ENCODE measurements at regions not wholly inside any gene's neighbourhood (a gene's known extent, or its start where the extent isn't known, plus 50 kb on each side); places are given as distances from the start of the nearest gene placed in this dataset.

DNA sequence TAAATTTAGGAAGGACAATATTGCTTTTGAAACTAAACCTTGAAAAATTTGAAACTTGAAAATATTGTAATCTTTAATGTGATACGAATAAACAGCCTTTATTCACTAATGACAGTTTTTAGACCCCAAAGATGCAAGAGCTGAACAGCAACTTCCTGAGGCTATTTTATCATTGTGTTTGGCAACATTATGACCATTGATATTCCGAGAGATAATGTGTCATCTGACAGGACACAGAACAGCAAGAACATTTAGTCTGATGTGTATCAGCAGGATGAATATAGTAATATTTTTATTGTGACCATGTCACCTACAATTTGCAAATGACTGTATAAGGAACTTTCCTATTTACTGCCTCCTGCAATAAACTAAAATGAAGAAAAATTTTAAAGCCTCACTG lies 316.0 kb downstream of the ADAM29 start:
- no peak for DNase-seq (ENCODE audit: extremely low read depth, low read depth)

DNA sequence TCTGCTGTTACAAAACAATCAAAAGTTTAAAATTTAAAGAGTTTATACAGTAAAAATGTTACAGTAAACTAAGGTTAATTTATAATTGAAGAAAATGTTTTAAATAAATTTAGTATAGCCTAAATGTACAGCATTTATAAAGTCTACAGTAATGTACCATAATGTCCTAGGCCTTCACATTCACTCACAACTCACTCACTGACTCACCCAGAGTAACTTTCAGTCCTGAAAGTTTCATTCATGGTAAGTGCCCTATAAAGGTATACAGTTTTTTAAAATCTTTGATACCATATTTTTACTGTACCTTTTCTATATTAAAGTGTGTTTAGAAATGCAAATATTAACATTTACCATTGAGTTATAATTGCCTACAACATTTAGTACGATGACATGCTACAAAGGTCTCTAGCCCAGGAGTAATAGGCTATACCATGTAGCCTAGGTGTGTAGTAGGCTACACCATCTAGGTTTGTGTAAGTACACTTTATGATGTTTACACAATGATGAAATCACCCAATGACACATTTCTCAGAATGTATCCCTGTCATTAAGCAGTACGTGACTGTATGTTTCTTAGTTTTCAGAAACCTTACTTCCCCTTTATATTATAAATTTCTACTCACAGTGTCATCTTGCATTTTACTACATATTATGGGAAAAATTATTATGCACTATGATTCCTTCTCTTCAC lies 320.8 kb downstream of the ADAM29 start:
- TF ChIP-seq, protein P1, sequence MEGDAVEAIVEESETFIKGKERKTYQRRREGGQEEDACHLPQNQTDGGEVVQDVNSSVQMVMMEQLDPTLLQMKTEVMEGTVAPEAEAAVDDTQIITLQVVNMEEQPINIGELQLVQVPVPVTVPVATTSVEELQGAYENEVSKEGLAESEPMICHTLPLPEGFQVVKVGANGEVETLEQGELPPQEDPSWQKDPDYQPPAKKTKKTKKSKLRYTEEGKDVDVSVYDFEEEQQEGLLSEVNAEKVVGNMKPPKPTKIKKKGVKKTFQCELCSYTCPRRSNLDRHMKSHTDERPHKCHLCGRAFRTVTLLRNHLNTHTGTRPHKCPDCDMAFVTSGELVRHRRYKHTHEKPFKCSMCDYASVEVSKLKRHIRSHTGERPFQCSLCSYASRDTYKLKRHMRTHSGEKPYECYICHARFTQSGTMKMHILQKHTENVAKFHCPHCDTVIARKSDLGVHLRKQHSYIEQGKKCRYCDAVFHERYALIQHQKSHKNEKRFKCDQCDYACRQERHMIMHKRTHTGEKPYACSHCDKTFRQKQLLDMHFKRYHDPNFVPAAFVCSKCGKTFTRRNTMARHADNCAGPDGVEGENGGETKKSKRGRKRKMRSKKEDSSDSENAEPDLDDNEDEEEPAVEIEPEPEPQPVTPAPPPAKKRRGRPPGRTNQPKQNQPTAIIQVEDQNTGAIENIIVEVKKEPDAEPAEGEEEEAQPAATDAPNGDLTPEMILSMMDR (IDR thresholded peaks at IDR 0.05; ENCODE audit: low read depth, low read length) = no peak
- no peak for DNase-seq (ENCODE audit: extremely low read depth, low read depth)

More for the DNA sequence above, 316.0 kb downstream of the ADAM29 start:
- TF ChIP-seq, protein P1 (IDR thresholded peaks at IDR 0.05; ENCODE audit: low read depth, low read length) = no peak

DNA sequence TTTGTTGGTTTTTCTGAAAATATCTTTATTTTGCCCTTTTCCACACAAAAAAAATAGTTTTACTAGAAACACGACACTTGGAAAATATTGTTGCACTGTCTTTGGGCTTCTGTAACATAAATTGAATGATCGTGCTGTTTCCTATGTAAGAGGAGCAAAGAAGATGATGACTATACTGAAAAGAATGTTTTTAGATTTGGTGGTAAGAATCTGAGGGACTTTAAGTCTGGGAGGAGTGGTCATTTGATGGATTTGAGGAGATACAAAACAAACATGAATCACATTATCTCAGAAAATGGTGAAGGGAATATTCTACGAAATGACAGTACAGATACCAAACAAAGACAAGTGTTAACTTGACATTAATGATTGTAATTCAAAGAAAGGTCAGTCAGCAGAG lies 328.8 kb downstream of the ADAM29 start:
- TF ChIP-seq, protein P1 (IDR thresholded peaks at IDR 0.05; ENCODE audit: low read depth, low read length) = no peak
- no peak for DNase-seq (ENCODE audit: extremely low read depth, low read depth)

DNA sequence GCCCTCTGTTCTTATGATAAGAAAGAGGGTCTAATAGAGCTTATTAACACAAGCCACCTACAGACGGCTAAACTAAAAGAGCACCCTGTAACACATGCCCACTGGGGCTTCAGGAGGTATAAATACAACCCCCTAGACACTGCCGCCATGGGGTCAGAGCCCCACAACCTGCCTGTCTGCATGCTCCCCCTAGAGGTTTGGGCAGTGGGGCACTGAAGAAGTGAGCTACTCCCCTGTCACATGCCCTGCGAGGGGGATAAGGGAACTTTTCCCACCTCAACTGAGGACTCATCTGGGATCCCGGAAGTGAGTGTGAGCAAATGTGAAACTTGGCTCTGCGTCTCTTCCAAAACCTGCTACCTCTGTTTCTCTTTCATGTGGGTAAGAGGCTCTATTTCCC lies 334.5 kb downstream of the ADAM29 start:
- DNase-seq (ENCODE audit: extremely low read depth, low read depth) = no peak
- TF ChIP-seq, protein P1 (IDR thresholded peaks at IDR 0.05; ENCODE audit: low read depth, low read length) = no peak

DNA sequence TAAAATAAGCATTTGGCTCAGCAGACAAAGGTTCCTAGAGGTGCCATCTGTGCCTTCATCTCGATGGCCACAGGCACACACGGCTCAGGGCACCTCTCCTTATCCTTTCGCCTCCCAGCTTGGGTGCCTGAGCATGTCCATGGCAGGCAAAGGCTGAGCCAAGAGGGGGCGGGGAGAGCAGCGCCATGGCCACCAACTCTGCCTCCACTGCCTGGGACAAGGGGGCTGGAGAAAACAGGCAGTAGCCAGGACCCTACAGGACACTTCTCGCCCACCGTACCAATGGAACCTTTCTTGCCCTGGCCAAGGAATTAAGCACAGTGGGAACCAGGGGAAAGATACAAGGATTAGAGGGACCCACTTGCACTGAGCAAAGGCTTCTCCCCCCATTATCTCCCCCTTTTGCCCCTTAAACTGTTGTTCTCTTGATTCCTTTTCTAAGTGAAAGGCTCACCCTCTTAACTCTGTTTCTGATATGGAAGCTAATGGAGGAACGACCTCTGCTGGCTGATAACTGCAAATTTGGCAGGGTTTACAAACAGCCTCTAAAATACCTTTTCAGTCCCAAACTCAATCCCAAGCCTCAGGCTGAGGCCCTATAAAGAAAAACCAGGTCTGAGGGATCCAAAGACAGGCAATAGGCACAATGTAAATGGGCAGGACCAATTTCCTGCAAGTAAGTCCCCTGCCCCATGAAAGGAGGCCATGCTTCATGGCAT lies 335.2 kb downstream of the ADAM29 start:
- TF ChIP-seq, protein P1 (IDR thresholded peaks at IDR 0.05; ENCODE audit: low read depth, low read length) = no peak
- DNase-seq (ENCODE audit: extremely low read depth, low read depth) = no peak

DNA sequence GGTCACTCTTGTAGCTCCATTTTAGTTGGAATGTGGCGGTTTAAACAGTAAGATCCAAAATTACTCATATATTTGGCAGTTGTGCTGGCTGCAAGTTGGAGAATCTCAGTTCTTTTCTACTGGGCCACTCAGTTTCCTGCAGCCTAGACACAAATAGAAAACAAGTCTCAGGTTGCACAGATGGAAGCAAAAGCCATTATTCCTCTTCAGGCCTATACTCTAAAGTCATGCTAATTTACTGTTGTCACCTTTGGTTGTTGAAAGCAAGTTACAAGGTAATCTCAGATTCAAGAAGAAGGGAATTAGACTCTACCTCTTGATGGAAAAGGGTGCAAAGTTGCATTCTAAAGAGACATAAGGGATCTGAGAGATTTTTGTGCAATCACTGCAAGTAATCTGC lies 345.4 kb downstream of the ADAM29 start:
- TF ChIP-seq, protein P1 (IDR thresholded peaks at IDR 0.05; ENCODE audit: low read depth, low read length) = no peak
- no peak for DNase-seq (ENCODE audit: extremely low read depth, low read depth)

DNA sequence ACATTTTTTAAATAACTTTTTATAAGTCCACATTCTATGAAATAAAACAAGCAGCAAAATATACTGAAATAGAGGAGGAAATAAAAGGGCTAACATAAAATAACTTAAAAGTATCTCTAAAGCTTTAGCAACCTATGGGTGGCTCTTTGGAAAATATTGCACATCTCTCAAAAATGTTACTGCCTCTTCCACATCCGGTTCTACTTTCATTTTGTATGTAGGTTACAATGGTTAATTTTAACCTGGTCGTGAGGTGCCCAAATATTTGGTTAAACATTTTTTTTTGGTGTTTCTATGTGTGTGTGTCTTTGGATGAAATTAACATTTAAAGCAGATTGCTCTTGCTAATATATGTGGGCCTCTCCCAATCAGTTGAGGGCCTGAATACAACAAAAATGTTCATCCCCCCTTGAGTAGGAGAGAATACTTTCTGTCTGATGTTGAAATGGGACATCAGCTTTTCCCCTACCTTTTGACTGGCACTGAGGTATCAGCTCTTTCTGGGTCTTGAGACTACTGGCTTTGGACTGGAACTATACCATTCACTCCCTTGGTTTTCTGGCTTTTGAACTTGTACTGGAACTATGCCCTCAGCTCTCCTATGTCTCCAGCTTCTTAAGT lies 353.0 kb downstream of the ADAM29 start:
- DNase-seq (ENCODE audit: extremely low read depth, low read depth) = no peak
- TF ChIP-seq, protein P1 (IDR thresholded peaks at IDR 0.05; ENCODE audit: low read depth, low read length) = no peak

All from AG09319 (cell line).